ENCODE measurements at regions not wholly inside any gene's neighbourhood (a gene's known extent, or its start where the extent isn't known, plus 50 kb on each side); places are given as distances from the start of the nearest gene placed in this dataset.
A peak's percentile ranks its signal among the peaks of the same experiment; 100 is the strongest.

- TF ChIP-seq, protein P1, sequence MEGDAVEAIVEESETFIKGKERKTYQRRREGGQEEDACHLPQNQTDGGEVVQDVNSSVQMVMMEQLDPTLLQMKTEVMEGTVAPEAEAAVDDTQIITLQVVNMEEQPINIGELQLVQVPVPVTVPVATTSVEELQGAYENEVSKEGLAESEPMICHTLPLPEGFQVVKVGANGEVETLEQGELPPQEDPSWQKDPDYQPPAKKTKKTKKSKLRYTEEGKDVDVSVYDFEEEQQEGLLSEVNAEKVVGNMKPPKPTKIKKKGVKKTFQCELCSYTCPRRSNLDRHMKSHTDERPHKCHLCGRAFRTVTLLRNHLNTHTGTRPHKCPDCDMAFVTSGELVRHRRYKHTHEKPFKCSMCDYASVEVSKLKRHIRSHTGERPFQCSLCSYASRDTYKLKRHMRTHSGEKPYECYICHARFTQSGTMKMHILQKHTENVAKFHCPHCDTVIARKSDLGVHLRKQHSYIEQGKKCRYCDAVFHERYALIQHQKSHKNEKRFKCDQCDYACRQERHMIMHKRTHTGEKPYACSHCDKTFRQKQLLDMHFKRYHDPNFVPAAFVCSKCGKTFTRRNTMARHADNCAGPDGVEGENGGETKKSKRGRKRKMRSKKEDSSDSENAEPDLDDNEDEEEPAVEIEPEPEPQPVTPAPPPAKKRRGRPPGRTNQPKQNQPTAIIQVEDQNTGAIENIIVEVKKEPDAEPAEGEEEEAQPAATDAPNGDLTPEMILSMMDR (IDR thresholded peaks at IDR 0.05; ENCODE audit: borderline replicate concordance, extremely low read depth, insufficient read depth): no peak
- H3K4me3 ChIP-seq (ENCODE audit: low read length in 3 of 3): no peak overlapping the region
- H3K9me3 ChIP-seq (ENCODE audit: control insufficient read depth in 2 of 3, insufficient read depth in 1 of 3, low read length in 3 of 3): no peaks in the 10 kb centered on the region
- no peak overlapping the region for H3K27ac ChIP-seq (ENCODE audit: low read depth in 2 of 2, low read length in 2 of 2)
- no peak overlapping the region for H3K9ac ChIP-seq (ENCODE audit: low read length in 3 of 3)
- no peaks in the 10 kb centered on the region for H3K4me1 ChIP-seq (ENCODE audit: control insufficient read depth in 2 of 3, insufficient read depth in 2 of 3, low read depth in 1 of 3, low read length in 3 of 3)
- H3K36me3 ChIP-seq (ENCODE audit: control insufficient read depth in 2 of 3, insufficient read depth in 3 of 3, low read length in 3 of 3): no peaks in the 10 kb centered on the region
- intact Hi-C loops (cut with DNase I): no loop called here
- no peaks in the 10 kb centered on the region for H3K27me3 ChIP-seq (ENCODE audit: control insufficient read depth, insufficient read depth, low read length)
- no peak for FAIRE-seq
- DNase-seq: no peak
Observed at GRCh38 chr16:76190480-76190879, 86.7 kb upstream of the CNTNAP4 start.

GRCh38 chr16:76193906-76194615, 83.1 kb upstream of the CNTNAP4 start:
- FAIRE-seq: no peak
- no peaks in the 10 kb centered on the region for H3K36me3 ChIP-seq (ENCODE audit: control insufficient read depth in 2 of 3, insufficient read depth in 3 of 3, low read length in 3 of 3)
- DNase-seq: peak in 2 of 5 donors; percentile 21 to 25
- no peaks in the 10 kb centered on the region for H3K9me3 ChIP-seq (ENCODE audit: control insufficient read depth in 2 of 3, insufficient read depth in 1 of 3, low read length in 3 of 3)
- no peaks in the 10 kb centered on the region for H3K4me1 ChIP-seq (ENCODE audit: control insufficient read depth in 2 of 3, insufficient read depth in 2 of 3, low read depth in 1 of 3, low read length in 3 of 3)
- no peak overlapping the region for H3K27ac ChIP-seq (ENCODE audit: low read depth in 2 of 2, low read length in 2 of 2)
- intact Hi-C loops (cut with DNase I): no loop called here
- TF ChIP-seq, protein P1 (IDR thresholded peaks at IDR 0.05; ENCODE audit: borderline replicate concordance, extremely low read depth, insufficient read depth): no peak
- no peak overlapping the region for H3K9ac ChIP-seq (ENCODE audit: low read length in 3 of 3)
- H3K27me3 ChIP-seq (ENCODE audit: control insufficient read depth, insufficient read depth, low read length): no peaks in the 10 kb centered on the region
- no peak overlapping the region for H3K4me3 ChIP-seq (ENCODE audit: low read length in 3 of 3)

GRCh38 chr16:76194616-76195015, 82.6 kb upstream of the CNTNAP4 start:
- FAIRE-seq (no peak), DNase-seq (peak in 3 of 5 donors; percentile 15 to 43 (median 42))
- H3K27ac ChIP-seq (ENCODE audit: low read depth in 2 of 2, low read length in 2 of 2): no peak overlapping the region
- H3K9ac ChIP-seq (ENCODE audit: low read length in 3 of 3): no peak overlapping the region
- intact Hi-C loops (cut with DNase I): no loop called here
- H3K4me1 ChIP-seq (ENCODE audit: control insufficient read depth in 2 of 3, insufficient read depth in 2 of 3, low read depth in 1 of 3, low read length in 3 of 3): no peaks in the 10 kb centered on the region
- H3K27me3 ChIP-seq (ENCODE audit: control insufficient read depth, insufficient read depth, low read length): no peaks in the 10 kb centered on the region
- TF ChIP-seq, protein P1 (IDR thresholded peaks at IDR 0.05; ENCODE audit: borderline replicate concordance, extremely low read depth, insufficient read depth): no peak
- no peak overlapping the region for H3K4me3 ChIP-seq (ENCODE audit: low read length in 3 of 3)
- H3K36me3 ChIP-seq (ENCODE audit: control insufficient read depth in 2 of 3, insufficient read depth in 3 of 3, low read length in 3 of 3): no peaks in the 10 kb centered on the region
- H3K9me3 ChIP-seq (ENCODE audit: control insufficient read depth in 2 of 3, insufficient read depth in 1 of 3, low read length in 3 of 3): no peaks in the 10 kb centered on the region

DNA sequence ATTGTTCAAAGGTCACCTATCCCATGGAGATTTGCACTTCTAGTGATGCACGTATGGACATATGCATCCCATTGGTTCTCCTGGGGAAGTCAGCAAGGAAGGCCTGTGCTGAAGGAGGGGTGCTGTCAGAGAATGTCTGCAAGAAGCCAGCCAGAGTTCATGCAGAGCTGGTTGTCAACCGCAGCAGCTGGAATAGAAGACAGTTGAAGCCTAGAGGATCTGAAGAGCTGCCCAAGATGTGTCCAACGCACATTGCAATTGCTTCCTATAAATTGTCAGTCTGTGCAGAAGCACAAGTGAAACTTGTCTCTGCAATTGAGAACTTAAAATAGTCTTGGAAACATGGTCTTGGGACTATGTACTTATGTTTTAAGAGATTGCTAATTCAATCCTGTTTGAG, 82.1 kb upstream of the CNTNAP4 start:
- Histone ChIP-seq H3K9ac (ENCODE audit: low read length in 3 of 3) (no peak overlapping the region), H3K27me3 (ENCODE audit: control insufficient read depth, insufficient read depth, low read length) (no peaks in the 10 kb centered on the region), H3K36me3 (ENCODE audit: control insufficient read depth in 2 of 3, insufficient read depth in 3 of 3, low read length in 3 of 3) (no peaks in the 10 kb centered on the region), H3K27ac (ENCODE audit: low read depth in 2 of 2, low read length in 2 of 2) (no peak overlapping the region), H3K4me3 (ENCODE audit: low read length in 3 of 3) (no peak overlapping the region), H3K4me1 (ENCODE audit: control insufficient read depth in 2 of 3, insufficient read depth in 2 of 3, low read depth in 1 of 3, low read length in 3 of 3) (no peaks in the 10 kb centered on the region), H3K9me3 (ENCODE audit: control insufficient read depth in 2 of 3, insufficient read depth in 1 of 3, low read length in 3 of 3) (no peaks in the 10 kb centered on the region)
- intact Hi-C loops (cut with DNase I): no loop called here
- FAIRE-seq (no peak), DNase-seq (no peak)
- TF ChIP-seq, protein P1 (IDR thresholded peaks at IDR 0.05; ENCODE audit: borderline replicate concordance, extremely low read depth, insufficient read depth): no peak

All from kidney (tissue), 13 donors.